K562 (cell line): ENCODE measurements at regions not wholly inside any gene's neighbourhood (a gene's known extent, or its start where the extent isn't known, plus 50 kb on each side); places are given as distances from the start of the nearest gene placed in this dataset.

Experiments
- ATAC-seq: fragments of 200-7000 bp; cut with Tn5 transposase; 3 replicates; pipeline ENCODE4 v1.9.1; 2020; ENCODE audit warnings: moderate library complexity
- BruUV-seq: library from RNA; stranded (reverse); fragments of 400-500 nt; replicated peaks from 2 replicates; lab custom pipeline; 2021; lab: Mats Ljungman, UMichigan
- CTCF ChIA-PET: fragments of 300-600 bp; formaldehyde crosslinking; extraction: SDS; loops from one replicate; lab custom pipeline; 2021; ENCODE audit warnings: low intra/inter-chr PET ratio; lab: Yijun Ruan, JAX
- POLR2A ChIA-PET: fragments of 300-600, 350-650 bp; sonication (Branson Sonifier 250); formaldehyde crosslinking; extraction: SDS; loops from one replicate; lab custom pipeline; 2021; ENCODE audit warnings: antibody characterized with exemption, inconsistent platforms; lab: Yijun Ruan, JAX
- DNase-seq, 4 experiments: peaks; one replicate each; pipeline versions ENCODE4 v3.0.0 to v3.0.0-alpha.2; 2011 to 2018; ENCODE audit warnings: low spot score in 3 of 4, mixed read lengths in 3 of 4; ENCODE audit errors: extremely low read depth in 1 of 4
- FAIRE-seq: peaks from 2 replicates; lab custom pipeline; 2011; peaks lifted over from hg19 to GRCh38; lab: Jason Lieb, UNC
- H2AFZ ChIP-seq: 2 replicates; pipeline ENCODE4 v1.6.0; 2011; ENCODE audit warnings: low read depth, low read length, control low read depth, inconsistent platforms
- H3K27ac ChIP-seq: fragments of 200-600 bp; 3 replicates; pipeline ENCODE4 v1.8.0; 2011; ENCODE audit warnings: low read depth, mild to moderate bottlenecking, control low read depth, inconsistent platforms, low read length, moderate library complexity, mixed read lengths; ENCODE audit errors: extremely low read depth
- H3K27me3 ChIP-seq, 2 experiments: fragments of 300-600 bp in 1 of 2; 2 replicates in 1 of 2; 3 replicates in 1 of 2; pipeline versions ENCODE4 v1.6.0 to v1.8.0; 2011; ENCODE audit warnings: inconsistent platforms in 2 of 2, low read length in 2 of 2, mild to moderate bottlenecking in 1 of 2, mixed read lengths in 1 of 2, moderate library complexity in 1 of 2; ENCODE audit not compliant: control insufficient read depth in 2 of 2, insufficient read depth in 2 of 2
- H3K36me3 ChIP-seq: fragments of 300-600 bp; 3 replicates; pipeline ENCODE4 v1.8.0; 2011; ENCODE audit warnings: mild to moderate bottlenecking, low read length, inconsistent platforms; ENCODE audit not compliant: control insufficient read depth, insufficient read depth
- H3K4me1 ChIP-seq, 2 experiments: fragments of 200-600 bp in 1 of 2; replicated peaks in 1 of 2; 2 replicates in 1 of 2; 3 replicates in 1 of 2; pipeline versions ENCODE4 v1.5.1 to v1.8.0; 2011; ENCODE audit warnings: inconsistent platforms in 2 of 2, low read length in 2 of 2, mild to moderate bottlenecking in 1 of 2, mixed read lengths in 1 of 2, moderate library complexity in 1 of 2; ENCODE audit not compliant: control insufficient read depth in 2 of 2, insufficient read depth in 2 of 2
- H3K4me2 ChIP-seq: 2 replicates; pipeline ENCODE4 v1.6.1; 2011; ENCODE audit warnings: low read length, control low read depth, inconsistent platforms, mixed read lengths; ENCODE audit not compliant: insufficient read depth
- H3K4me3 ChIP-seq: fragments of 200-600 bp; sonication (generic), shearing (Covaris generic); 2 replicates; pipeline ENCODE4 v1.5.1; 2016; ENCODE audit warnings: control low read depth, inconsistent platforms
- H3K79me2 ChIP-seq: fragments of 200-600 bp; 3 replicates; pipeline ENCODE4 v1.8.0; 2011; ENCODE audit warnings: low read length, inconsistent platforms; ENCODE audit not compliant: control insufficient read depth, insufficient read depth
- H3K9ac ChIP-seq, 2 experiments: 2 replicates each; pipeline versions ENCODE4 v1.6.0 to v1.6.1; 2011; ENCODE audit warnings: low read depth in 2 of 2, low read length in 2 of 2, control low read depth in 1 of 2, inconsistent platforms in 1 of 2, mild to moderate bottlenecking in 1 of 2, mixed read lengths in 1 of 2; ENCODE audit not compliant: insufficient read depth in 1 of 2
- H3K9me1 ChIP-seq: one replicate; pipeline ENCODE4 v1.6.0; 2011; ENCODE audit warnings: inconsistent platforms, mild to moderate bottlenecking, low read length, moderate library complexity; ENCODE audit not compliant: control insufficient read depth, insufficient read depth
- H3K9me3 ChIP-seq: replicated peaks from 2 replicates; pipeline ENCODE4 v1.5.1; 2011; ENCODE audit warnings: low read depth, low read length, inconsistent platforms; ENCODE audit not compliant: control insufficient read depth, insufficient read depth
- H4K20me1 ChIP-seq: replicated peaks from 2 replicates; pipeline ENCODE4 v1.6.1; 2011; ENCODE audit warnings: low read length, inconsistent platforms, mixed read lengths; ENCODE audit not compliant: control insufficient read depth, insufficient read depth
- CSDE1 ChIP-seq, 2 experiments: fragments of 450-650 bp; IDR thresholded peaks; 2 replicates each; pipeline ENCODE4 v1.6.1; 2016; ENCODE audit warnings: mild to moderate bottlenecking in 1 of 2
- ETS1 ChIP-seq: conservative IDR thresholded peaks from 2 replicates; pipeline ENCODE4 v1.6.1; 2011; ENCODE audit warnings: low read depth, mild to moderate bottlenecking, low read length; ENCODE audit not compliant: control insufficient read depth
- NFXL1 ChIP-seq: fragments of 450-650 bp; formaldehyde crosslinking; IDR thresholded peaks from 2 replicates; pipeline ENCODE4 v1.4.0; 2021; ENCODE audit warnings: mild to moderate bottlenecking
- RCOR1 ChIP-seq, 2 experiments: IDR thresholded peaks; 2 replicates each; pipeline ENCODE4 v1.6.1; 2012; ENCODE audit warnings: low read depth in 2 of 2, low read length in 2 of 2, borderline replicate concordance in 1 of 2, improper control_type of control experiment in 1 of 2
- ZNF197 ChIP-seq: fragments of 200-800 bp; sonication (Bioruptor generic); IDR thresholded peaks from 2 replicates; pipeline ENCODE4 v1.6.1; 2016; ENCODE audit warnings: low read depth, missing genetic modification characterization, missing compliant biosample characterization
- ZNF696 ChIP-seq: fragments of 250-450 bp; sonication (Bioruptor Pico); conservative IDR thresholded peaks from 2 replicates; pipeline ENCODE4 v1.4.0; 2020; ENCODE audit warnings: mild to moderate bottlenecking, moderate library complexity
- WGBS: fragments of 100-300 bp; shearing (Covaris generic); methylation state at CpG from one replicate; pipeline ENCODE4 v1.1.6; 2016; ENCODE audit warnings: low coverage, mixed read lengths; ENCODE audit not compliant: insufficient coverage; ENCODE audit errors: missing lambda C conversion rate; 5-methylcytosine and 5-hydroxymethylcytosine counted together
- in situ Hi-C: fragments of 300-500 bp; cut with MboI; formaldehyde crosslinking; loops from 4 replicates; pipeline ENCODE4 v1.15.0; 2018; ENCODE audit warnings: inconsistent platforms, mixed read lengths
- intact Hi-C: fragments of 100-400 bp; cut with micrococcal nuclease; formaldehyde crosslinking; loops from 2 replicates; pipeline ENCODE4 v1.14.2; 2022

GRCh38 chr20:60481743-60482133 lies 523.5 kb downstream of the CDH26 start:
- Histone ChIP-seq H3K27me3 (peaks cover 0 to 6% of the 10 kb centered on the region in 2 experiments; a peak in 1 of 5 replicates), H3K27ac (no peak overlapping the region), H3K36me3 (no peaks in the 10 kb centered on the region), H2AFZ (no peak overlapping the region), H3K4me3 (no peak overlapping the region), H3K9me1 (no peaks in the 10 kb centered on the region), H3K9ac (no peak overlapping the region), H3K4me1 (no peaks in the 10 kb centered on the region), H4K20me1 (no peaks in the 10 kb centered on the region; the same call in 1 of the 2 replicates), H3K4me2 (no peak overlapping the region), H3K9me3 (no peaks in the 10 kb centered on the region), H3K79me2 (no peaks in the 10 kb centered on the region)
- FAIRE-seq (no peak), DNase-seq (no peak), ATAC-seq (no peak)
- ChIA-PET CTCF (no interaction called here), POLR2A (interaction anchor here (1.1 kb wide), 1 partner anchor 15 kb away, joined by 4 read pairs; no protein-coding TSS in a partner anchor)
- no TSS peak for BruUV-seq
- WGBS = 1% methylated on average over 7 of the region's 7 CpGs
- in situ Hi-C loops (no loop called here), intact Hi-C loops (no loop called here)
- TF ChIP-seq CSDE1 (IDR thresholded peaks at IDR 0.05) = no peak
- no peak for TF ChIP-seq NFXL1 (CRISPR knock-in tag)
- no peak for TF ChIP-seq ZNF197 (CRISPR knock-in tag)
- TF ChIP-seq ETS1 = no peak
- TF ChIP-seq RCOR1 (IDR thresholded peaks at IDR 0.05; ENCODE audit: borderline replicate concordance in 1 of 2, low read depth in 2 of 2, low read length in 2 of 2) = no peak
- TF ChIP-seq ZNF696 (CRISPR knock-in tag) = no peak
